Stomach smooth muscle (tissue), 2 donors: ENCODE measurements at regions not wholly inside any gene's neighbourhood (a gene's known extent, or its start where the extent isn't known, plus 50 kb on each side); places are given as distances from the start of the nearest gene placed in this dataset.
A peak's percentile ranks its signal among the peaks of the same experiment; 100 is the strongest.

ENCODE experiments used
- H3K27ac ChIP-seq: one replicate; pipeline ENCODE4 v1.7.0; 2013; ENCODE audit warnings: mild to moderate bottlenecking, low read length, inconsistent platforms
- H3K27me3 ChIP-seq, 2 donors: one replicate each; pipeline ENCODE4 v1.7.0; 2013; ENCODE audit warnings: low read length in 2 of 2; ENCODE audit not compliant: insufficient read depth in 2 of 2, control insufficient read depth in 1 of 2
- H3K36me3 ChIP-seq, 2 donors: one replicate each; pipeline ENCODE4 v1.7.0; 2013; ENCODE audit warnings: low read length in 2 of 2; ENCODE audit not compliant: control insufficient read depth in 2 of 2, insufficient read depth in 2 of 2
- H3K4me1 ChIP-seq: one replicate; pipeline ENCODE4 v1.7.0; 2013; ENCODE audit warnings: low read length; ENCODE audit not compliant: control insufficient read depth, insufficient read depth
- H3K4me3 ChIP-seq, 2 donors: one replicate each; pipeline ENCODE4 v1.7.0; 2013; ENCODE audit warnings: low read length in 2 of 2
- H3K9ac ChIP-seq, 2 donors: one replicate each; pipeline ENCODE4 v1.7.0; 2013; ENCODE audit warnings: low read length in 2 of 2, mild to moderate bottlenecking in 1 of 2
- H3K9me3 ChIP-seq, 2 donors: one replicate each; pipeline ENCODE4 v1.7.0; 2013; ENCODE audit warnings: low read length in 2 of 2; ENCODE audit not compliant: control insufficient read depth in 2 of 2
- donor health status: healthy.
- donor health status: Pancreatic carcinoma.

DNA sequence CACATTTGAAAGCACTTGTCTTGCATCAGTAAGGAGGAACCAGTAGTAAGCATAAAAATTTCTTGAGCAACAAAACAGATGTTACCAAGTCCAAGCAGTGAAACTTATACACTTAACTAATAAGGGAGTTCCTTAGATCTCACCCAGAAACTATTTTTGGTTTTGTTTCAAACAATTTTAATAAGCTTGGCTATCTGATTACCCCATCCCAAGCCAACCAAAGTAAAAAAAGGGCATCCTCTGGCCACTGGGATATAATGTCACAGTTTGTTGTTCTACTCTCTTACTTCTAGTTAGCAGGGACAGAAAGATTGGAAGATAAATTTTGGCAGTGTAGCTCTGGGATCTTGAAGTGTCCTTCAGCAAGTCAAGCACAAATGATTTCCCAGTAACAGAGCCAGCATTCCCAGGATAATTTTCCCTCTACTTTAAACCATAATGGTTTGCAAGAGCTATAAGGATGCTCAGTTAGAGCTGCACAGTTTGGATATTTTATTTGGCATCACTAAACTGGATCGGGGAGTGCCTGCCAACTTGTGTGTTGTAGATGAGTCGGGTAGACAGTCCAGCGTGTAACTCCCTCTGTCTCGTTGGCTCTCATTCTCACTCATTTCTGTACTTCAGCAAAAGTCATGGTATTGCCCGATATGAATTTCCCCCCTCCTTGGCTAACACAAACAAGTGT lies 161.9 kb upstream of the HMHB1 start:
- H3K36me3 ChIP-seq, result no peaks in the 10 kb centered on the region
- no peaks in the 10 kb centered on the region for H3K27me3 ChIP-seq
- H3K9me3 ChIP-seq, result no peaks in the 10 kb centered on the region
- no peaks in the 10 kb centered on the region for H3K4me1 ChIP-seq
- no peak overlapping the region for H3K27ac ChIP-seq
- H3K4me3 ChIP-seq, result no peak overlapping the region
- H3K9ac ChIP-seq, result no peak overlapping the region

- no peak overlapping the region for H3K27ac ChIP-seq
- H3K36me3 ChIP-seq, result no peaks in the 10 kb centered on the region
- H3K27me3 ChIP-seq, result no peaks in the 10 kb centered on the region
- H3K9ac ChIP-seq, result no peak overlapping the region
- H3K4me1 ChIP-seq, result no peaks in the 10 kb centered on the region
- no peak overlapping the region for H3K4me3 ChIP-seq
- no peaks in the 10 kb centered on the region for H3K9me3 ChIP-seq
Observed at GRCh38 chr5:143648696-143649095, 163.3 kb upstream of the HMHB1 start.

DNA sequence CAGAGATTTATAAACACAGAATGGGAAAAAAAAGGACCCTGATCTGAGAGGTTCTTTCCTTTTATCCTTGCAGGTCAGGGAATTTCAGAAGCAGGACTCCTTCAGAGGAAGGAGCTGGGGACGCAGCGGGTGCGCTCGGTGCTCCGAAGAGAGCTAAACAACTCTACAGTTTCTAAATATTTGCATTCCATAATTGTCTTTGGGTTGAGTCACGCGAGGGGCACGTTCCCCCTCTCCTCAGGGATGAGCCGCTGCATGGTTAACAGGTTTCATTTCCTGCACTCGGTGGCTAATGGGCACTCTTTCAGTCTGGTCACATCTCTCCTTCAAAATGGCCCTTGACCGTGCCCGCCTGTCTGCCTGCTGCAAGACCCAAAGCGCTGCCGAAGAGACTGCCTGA lies 165.0 kb upstream of the HMHB1 start:
- peak overlapping the region in 1 of 2 donors; percentile 10 for H3K4me3 ChIP-seq

DNA sequence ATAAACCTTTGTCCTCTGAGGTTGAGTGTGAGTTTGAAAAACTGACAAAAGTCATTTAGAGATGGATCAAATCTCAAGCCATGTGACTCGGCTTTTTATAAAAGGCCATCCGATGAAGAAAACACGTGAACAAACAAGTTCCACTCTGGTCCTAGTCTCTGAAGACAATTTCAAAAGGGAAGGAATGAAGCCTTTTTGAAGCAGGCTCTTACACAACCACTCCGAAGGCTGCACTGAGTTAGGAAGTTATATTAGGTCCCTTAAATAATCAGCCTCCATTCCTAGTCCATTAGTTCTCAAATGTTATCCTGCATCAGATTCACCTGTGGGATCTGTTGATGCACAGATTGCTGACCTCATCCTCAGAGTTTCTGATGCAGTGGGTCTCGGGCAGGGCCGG lies 166.6 kb upstream of the HMHB1 start:
- Histone ChIP-seq H3K27me3 (no peaks in the 10 kb centered on the region), H3K4me1 (no peaks in the 10 kb centered on the region), H3K9ac (no peak overlapping the region), H3K4me3 (no peak overlapping the region), H3K9me3 (no peaks in the 10 kb centered on the region), H3K27ac (no peak overlapping the region), H3K36me3 (no peaks in the 10 kb centered on the region)

More for the DNA sequence above, 165.0 kb upstream of the HMHB1 start:
- Histone ChIP-seq H3K27ac (no peak overlapping the region), H3K27me3 (no peaks in the 10 kb centered on the region), H3K9me3 (no peaks in the 10 kb centered on the region), H3K9ac (no peak overlapping the region), H3K36me3 (no peaks in the 10 kb centered on the region), H3K4me1 (no peaks in the 10 kb centered on the region)

DNA sequence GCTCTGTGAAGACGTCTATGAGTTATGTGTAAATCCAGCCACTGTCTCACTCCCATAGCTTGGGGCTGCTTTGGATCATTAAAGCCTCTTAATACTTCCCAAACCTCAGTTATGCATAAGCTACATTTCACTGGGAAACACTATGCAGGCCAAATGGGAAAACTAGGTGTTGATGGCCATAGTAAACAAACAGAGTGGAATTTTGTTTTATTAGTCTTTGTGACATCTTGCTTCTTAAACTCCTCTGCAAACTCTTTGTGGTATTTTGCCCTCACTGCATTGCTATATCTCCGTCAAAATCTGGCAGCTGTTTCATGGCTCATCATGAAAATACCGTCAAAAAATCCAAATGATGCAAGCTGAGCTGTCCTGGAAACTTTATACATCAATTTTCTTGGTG lies 167.2 kb upstream of the HMHB1 start:
- Histone ChIP-seq H3K4me1 (no peaks in the 10 kb centered on the region), H3K9me3 (no peaks in the 10 kb centered on the region), H3K9ac (no peak overlapping the region), H3K4me3 (no peak overlapping the region), H3K27me3 (no peaks in the 10 kb centered on the region), H3K27ac (no peak overlapping the region), H3K36me3 (no peaks in the 10 kb centered on the region)

DNA sequence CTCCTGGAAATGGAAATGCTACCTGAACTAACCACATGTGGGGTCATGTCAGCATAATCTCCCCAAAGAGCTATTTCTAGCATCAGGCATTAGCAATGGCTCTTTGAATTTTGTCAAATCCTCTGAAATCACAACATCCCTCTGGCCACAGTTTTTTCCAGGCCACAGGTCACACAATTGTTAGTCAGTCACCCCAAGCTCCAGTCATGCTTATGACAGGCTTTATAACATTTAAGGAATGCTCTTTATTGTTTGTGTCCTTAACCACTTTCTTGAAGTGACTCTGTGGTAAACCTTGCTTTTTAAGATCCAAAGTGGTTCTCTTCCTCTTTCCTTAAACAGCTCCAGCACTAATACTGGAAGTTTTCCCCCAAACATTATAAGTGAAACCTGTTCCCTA lies 169.2 kb upstream of the HMHB1 start:
- no peaks in the 10 kb centered on the region for H3K27me3 ChIP-seq
- no peaks in the 10 kb centered on the region for H3K4me1 ChIP-seq
- H3K9me3 ChIP-seq, result no peaks in the 10 kb centered on the region
- no peak overlapping the region for H3K4me3 ChIP-seq
- no peaks in the 10 kb centered on the region for H3K36me3 ChIP-seq
- H3K27ac ChIP-seq, result no peak overlapping the region
- no peak overlapping the region for H3K9ac ChIP-seq

- H3K4me1 ChIP-seq, result no peaks in the 10 kb centered on the region
- H3K9me3 ChIP-seq, result no peaks in the 10 kb centered on the region
- no peaks in the 10 kb centered on the region for H3K36me3 ChIP-seq
Observed at GRCh38 chr5:143641549-143642355, 170.2 kb upstream of the HMHB1 start.

DNA sequence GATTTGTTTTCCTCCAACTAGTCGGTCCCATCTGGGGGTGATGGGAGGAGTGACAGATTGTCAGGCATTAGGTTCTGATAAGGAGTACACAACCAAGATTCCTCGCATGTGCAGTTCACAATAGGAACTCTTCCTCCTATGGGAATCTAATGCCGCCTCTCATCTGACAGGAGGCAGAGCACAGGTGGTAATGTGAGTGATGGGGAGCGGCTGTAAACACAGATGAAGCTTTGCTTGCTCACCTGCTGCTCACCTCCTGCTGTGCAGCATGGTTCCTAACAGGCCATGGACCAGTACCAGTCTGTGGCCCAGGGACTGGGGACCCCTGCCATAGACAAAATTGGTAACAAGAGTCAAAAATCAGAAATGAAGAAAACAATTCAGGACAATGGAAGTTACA lies 173.3 kb upstream of the HMHB1 start:
- no peak overlapping the region for H3K4me3 ChIP-seq
- H3K9me3 ChIP-seq, result no peaks in the 10 kb centered on the region
- H3K4me1 ChIP-seq, result no peaks in the 10 kb centered on the region
- no peak overlapping the region for H3K27ac ChIP-seq
- no peaks in the 10 kb centered on the region for H3K36me3 ChIP-seq
- H3K27me3 ChIP-seq, result no peaks in the 10 kb centered on the region
- H3K9ac ChIP-seq, result no peak overlapping the region

More at GRCh38 chr5:143641549-143642355, 170.2 kb upstream of the HMHB1 start:
- Histone ChIP-seq H3K9ac (no peak overlapping the region), H3K27ac (no peak overlapping the region), H3K27me3 (no peaks in the 10 kb centered on the region), H3K4me3 (no peak overlapping the region)

- H3K27me3 ChIP-seq, result no peaks in the 10 kb centered on the region
- no peak overlapping the region for H3K27ac ChIP-seq
- no peaks in the 10 kb centered on the region for H3K36me3 ChIP-seq
- no peak overlapping the region for H3K9ac ChIP-seq
- no peaks in the 10 kb centered on the region for H3K4me1 ChIP-seq
- H3K9me3 ChIP-seq, result no peaks in the 10 kb centered on the region
- H3K4me3 ChIP-seq, result no peak overlapping the region
Observed at GRCh38 chr5:143636931-143637528, 174.9 kb upstream of the HMHB1 start.

- Histone ChIP-seq H3K36me3 (no peaks in the 10 kb centered on the region), H3K9ac (no peak overlapping the region), H3K4me3 (no peak overlapping the region), H3K4me1 (no peaks in the 10 kb centered on the region), H3K27ac (no peak overlapping the region), H3K27me3 (no peaks in the 10 kb centered on the region), H3K9me3 (no peaks in the 10 kb centered on the region)
Observed at GRCh38 chr5:143635888-143636287, 176.1 kb upstream of the HMHB1 start.
